HEK293T (cell line): ENCODE measurements at regions not wholly inside any gene's neighbourhood (a gene's known extent, or its start where the extent isn't known, plus 50 kb on each side); places are given as distances from the start of the nearest gene placed in this dataset.

Experiments used
- ARNT ChIP-seq: fragments of 450-650 bp; IDR thresholded peaks from 2 replicates; pipeline ENCODE4 v1.6.1; 2017; ENCODE audit warnings: mild to moderate bottlenecking
- FOXM1 ChIP-seq: fragments of 450-650 bp; IDR thresholded peaks from 2 replicates; pipeline ENCODE4 v1.6.1; 2017; ENCODE audit warnings: mild to moderate bottlenecking, borderline replicate concordance
- NFRKB ChIP-seq: fragments of 450-650 bp; IDR thresholded peaks from 2 replicates; pipeline ENCODE4 v1.6.1; 2016; ENCODE audit warnings: mild to moderate bottlenecking, moderate library complexity
- SP1 ChIP-seq: fragments of 450-650 bp; IDR thresholded peaks from 2 replicates; pipeline ENCODE4 v1.6.1; 2017
- SUZ12 ChIP-seq: fragments of 450-650 bp; IDR thresholded peaks from 2 replicates; pipeline ENCODE4 v1.6.1; 2016; ENCODE audit warnings: mild to moderate bottlenecking
- ZNF384 ChIP-seq: fragments of 450-650 bp; IDR thresholded peaks from 2 replicates; pipeline ENCODE4 v1.6.1; 2016

DNA sequence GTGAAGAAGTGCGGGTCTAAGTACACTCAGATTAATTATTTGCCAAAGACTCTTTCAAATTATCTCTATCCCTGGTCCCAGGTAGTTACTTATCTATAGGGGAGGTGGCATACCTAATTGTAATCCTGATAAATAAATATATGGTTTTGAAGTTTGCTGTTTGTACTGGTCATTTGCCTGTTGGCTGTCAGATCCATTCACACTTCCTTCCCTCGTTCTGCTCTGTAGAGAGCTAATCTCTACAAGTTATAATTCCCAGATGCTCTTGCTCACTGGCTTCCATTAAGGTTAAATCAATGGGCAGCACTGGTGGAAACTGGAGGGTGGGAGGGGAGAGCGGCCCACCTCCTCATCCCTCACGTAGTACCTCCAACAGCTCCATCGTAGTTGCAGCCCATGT lies 447.1 kb downstream of the TXNL1 start:
- no peak for TF ChIP-seq ARNT
- TF ChIP-seq SUZ12 = no peak
- no peak for TF ChIP-seq NFRKB
- TF ChIP-seq FOXM1 = no peak
- TF ChIP-seq SP1 = no peak
- TF ChIP-seq ZNF384 = no peak
